ENCODE measurements at regions not wholly inside any gene's neighbourhood (a gene's known extent, or its start where the extent isn't known, plus 50 kb on each side); places are given as distances from the start of the nearest gene placed in this dataset.

GRCh38 chr5:27313549-27313948 lies 275.2 kb upstream of the CDH9 start:
- Histone ChIP-seq H3K79me1 (ENCODE audit: low read depth, low read length) (no peaks in the 10 kb centered on the region), H3K23me2 (ENCODE audit: low read depth, low read length) (no peaks in the 10 kb centered on the region)

More at GRCh38 chr5:27313549-27313948, 275.2 kb upstream of the CDH9 start:
- no peak overlapping the region for H4K5ac ChIP-seq (ENCODE audit: insufficient read length, low read depth, low read length)
- H4K20me1 ChIP-seq (replicated peaks in 1 of 2; ENCODE audit: control insufficient read depth in 1 of 2, insufficient read depth in 2 of 2, low read length in 2 of 2) = no peaks in the 10 kb centered on the region
- no peak overlapping the region for H3K27ac ChIP-seq (ENCODE audit: low read depth, low read length)
- H3K56ac ChIP-seq (replicated peaks; ENCODE audit: insufficient read length, low read depth, low read length) = no peak overlapping the region
- no peak overlapping the region for H2AK5ac ChIP-seq (ENCODE audit: low read depth, low read length)
- H3K9me3 ChIP-seq (ENCODE audit: insufficient read depth in 2 of 2, low read depth in 1 of 2, low read length in 1 of 2) = no peaks in the 10 kb centered on the region
- no peak overlapping the region for H2BK5ac ChIP-seq (ENCODE audit: low read depth, low read length)
- CTCF ChIA-PET (ENCODE audit: partially characterized antibody) = no interaction called here
- no peak overlapping the region for H2BK120ac ChIP-seq (replicated peaks; ENCODE audit: low read depth, low read length)
- no peak for DNase-seq (ENCODE audit: low read depth in 1 of 2, low spot score in 2 of 2)
- H4K91ac ChIP-seq (replicated peaks; ENCODE audit: insufficient read length, low read length) = no peak overlapping the region
- POLR2A ChIA-PET (ENCODE audit: partially characterized antibody) = no interaction called here
- no peak overlapping the region for H2BK12ac ChIP-seq (ENCODE audit: low read depth, low read length)
- WGBS, 2 experiments (ENCODE audit: extremely low coverage in 1 of 2, insufficient coverage in 1 of 2, insufficient read length in 1 of 2, insufficient replicate concordance in 2 of 2, low coverage in 1 of 2, low lambda C conversion rate in 2 of 2, missing lambda C conversion rate in 1 of 2) = 81% methylated on average over 4 of the region's 4 CpGs; no CpG with 5 or more reads in 1 of the 2 experiments
- H2BK15ac ChIP-seq (ENCODE audit: low read length) = no peak overlapping the region
- H3K79me2 ChIP-seq (ENCODE audit: control insufficient read depth in 1 of 2, insufficient read depth in 2 of 2, low read length in 2 of 2) = no peaks in the 10 kb centered on the region
- H3K27me3 ChIP-seq (replicated peaks in 1 of 4; ENCODE audit: control insufficient read depth in 3 of 4, extremely low read depth in 1 of 4, insufficient read depth in 3 of 4, low read length in 3 of 4) = no peaks in the 10 kb centered on the region
- no peak overlapping the region for H3K4me2 ChIP-seq (ENCODE audit: insufficient read depth in 1 of 2, low read depth in 2 of 2, low read length in 2 of 2)
- no peak overlapping the region for H3K18ac ChIP-seq (ENCODE audit: extremely low read depth, low read length)
- H3K9ac ChIP-seq (replicated peaks in 1 of 4; ENCODE audit: extremely low read depth in 1 of 4, low read depth in 3 of 4, low read length in 3 of 4) = no peak overlapping the region
- no peaks in the 10 kb centered on the region for H3K36me3 ChIP-seq (ENCODE audit: control insufficient read depth in 2 of 4, insufficient read depth in 4 of 4, low read length in 3 of 4)
- H2BK20ac ChIP-seq (ENCODE audit: low read length) = no peak overlapping the region
- H3K4me1 ChIP-seq (replicated peaks in 1 of 4; ENCODE audit: control insufficient read depth in 3 of 4, insufficient read depth in 4 of 4, low read length in 3 of 4) = peaks cover 0 to 9% (median 2%) of the 10 kb centered on the region in 4 experiments; a peak in 6 of 7 replicates
- no peak overlapping the region for H4K8ac ChIP-seq (ENCODE audit: extremely low read depth, insufficient read depth, low read length)
- no peak overlapping the region for H3K4ac ChIP-seq (replicated peaks; ENCODE audit: insufficient read length, low read depth, low read length)
- H3K23ac ChIP-seq (ENCODE audit: insufficient read length) = no peak overlapping the region
- TF ChIP-seq CEBPB (IDR thresholded peaks at IDR 0.05; ENCODE audit: low read depth, low read length) (no peak), GABPA (IDR thresholded peaks at IDR 0.05; ENCODE audit: borderline replicate concordance, insufficient read depth, low read length) (no peak), GTF2F1 (IDR thresholded peaks at IDR 0.05; ENCODE audit: borderline replicate concordance, low read depth, low read length) (no peak), MAFK (IDR thresholded peaks at IDR 0.05; ENCODE audit: low read depth, low read length) (no peak), CTBP2 (IDR thresholded peaks at IDR 0.05; ENCODE audit: borderline replicate concordance, insufficient read depth, insufficient read length, low read length) (no peak), JUN (IDR thresholded peaks at IDR 0.05; ENCODE audit: low read depth, low read length) (no peak), NANOG (IDR thresholded peaks at IDR 0.05; ENCODE audit: insufficient read depth, low read depth, low read length, poor library complexity, severe bottlenecking) (no peak), CHD1 (IDR thresholded peaks at IDR 0.05; ENCODE audit: low read depth, low read length) (no peak), JUND (IDR thresholded peaks at IDR 0.05; ENCODE audit: low read length) (no peak), YY1 (IDR thresholded peaks at IDR 0.05; ENCODE audit: low read depth, low read length) (no peak), EZH2 (IDR thresholded peaks at IDR 0.05; ENCODE audit: low read depth, low read length, severe bottlenecking) (no peak), SP4 (IDR thresholded peaks at IDR 0.05; ENCODE audit: low read length) (no peak), PHF8 (conservative IDR thresholded peaks at IDR 0.05; ENCODE audit: low read depth, low read length) (no peak), POU5F1 (IDR thresholded peaks at IDR 0.05; ENCODE audit: low read depth, low read length) (no peak), HDAC2 (IDR thresholded peaks at IDR 0.05; ENCODE audit: borderline replicate concordance in 1 of 2, low read depth in 2 of 2, low read length in 2 of 2) (no peak), TCF12 (IDR thresholded peaks at IDR 0.05; ENCODE audit: low read depth, low read length) (no peak)
- no peak overlapping the region for H2AFZ ChIP-seq (ENCODE audit: low read length)
- FAIRE-seq = no peak
- H3K4me3 ChIP-seq (ENCODE audit: extremely low read depth in 1 of 4, insufficient read depth in 2 of 4, low read depth in 3 of 4, low read length in 4 of 4) = no peak overlapping the region
- H3K14ac ChIP-seq (ENCODE audit: insufficient read length) = no peak overlapping the region

Data from H1 (cell line).